ENCODE measurements at regions not wholly inside any gene's neighbourhood (a gene's known extent, or its start where the extent isn't known, plus 50 kb on each side); places are given as distances from the start of the nearest gene placed in this dataset.
A peak's percentile ranks its signal among the peaks of the same experiment; 100 is the strongest.

GRCh38 chr9:96022445-96023051 is 147.1 kb downstream of the ERCC6L2 start:
- TF ChIP-seq, protein P1, sequence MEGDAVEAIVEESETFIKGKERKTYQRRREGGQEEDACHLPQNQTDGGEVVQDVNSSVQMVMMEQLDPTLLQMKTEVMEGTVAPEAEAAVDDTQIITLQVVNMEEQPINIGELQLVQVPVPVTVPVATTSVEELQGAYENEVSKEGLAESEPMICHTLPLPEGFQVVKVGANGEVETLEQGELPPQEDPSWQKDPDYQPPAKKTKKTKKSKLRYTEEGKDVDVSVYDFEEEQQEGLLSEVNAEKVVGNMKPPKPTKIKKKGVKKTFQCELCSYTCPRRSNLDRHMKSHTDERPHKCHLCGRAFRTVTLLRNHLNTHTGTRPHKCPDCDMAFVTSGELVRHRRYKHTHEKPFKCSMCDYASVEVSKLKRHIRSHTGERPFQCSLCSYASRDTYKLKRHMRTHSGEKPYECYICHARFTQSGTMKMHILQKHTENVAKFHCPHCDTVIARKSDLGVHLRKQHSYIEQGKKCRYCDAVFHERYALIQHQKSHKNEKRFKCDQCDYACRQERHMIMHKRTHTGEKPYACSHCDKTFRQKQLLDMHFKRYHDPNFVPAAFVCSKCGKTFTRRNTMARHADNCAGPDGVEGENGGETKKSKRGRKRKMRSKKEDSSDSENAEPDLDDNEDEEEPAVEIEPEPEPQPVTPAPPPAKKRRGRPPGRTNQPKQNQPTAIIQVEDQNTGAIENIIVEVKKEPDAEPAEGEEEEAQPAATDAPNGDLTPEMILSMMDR (conservative IDR thresholded peaks at IDR 0.05) = no peak
- H3K27ac ChIP-seq = no peak overlapping the region

DNA sequence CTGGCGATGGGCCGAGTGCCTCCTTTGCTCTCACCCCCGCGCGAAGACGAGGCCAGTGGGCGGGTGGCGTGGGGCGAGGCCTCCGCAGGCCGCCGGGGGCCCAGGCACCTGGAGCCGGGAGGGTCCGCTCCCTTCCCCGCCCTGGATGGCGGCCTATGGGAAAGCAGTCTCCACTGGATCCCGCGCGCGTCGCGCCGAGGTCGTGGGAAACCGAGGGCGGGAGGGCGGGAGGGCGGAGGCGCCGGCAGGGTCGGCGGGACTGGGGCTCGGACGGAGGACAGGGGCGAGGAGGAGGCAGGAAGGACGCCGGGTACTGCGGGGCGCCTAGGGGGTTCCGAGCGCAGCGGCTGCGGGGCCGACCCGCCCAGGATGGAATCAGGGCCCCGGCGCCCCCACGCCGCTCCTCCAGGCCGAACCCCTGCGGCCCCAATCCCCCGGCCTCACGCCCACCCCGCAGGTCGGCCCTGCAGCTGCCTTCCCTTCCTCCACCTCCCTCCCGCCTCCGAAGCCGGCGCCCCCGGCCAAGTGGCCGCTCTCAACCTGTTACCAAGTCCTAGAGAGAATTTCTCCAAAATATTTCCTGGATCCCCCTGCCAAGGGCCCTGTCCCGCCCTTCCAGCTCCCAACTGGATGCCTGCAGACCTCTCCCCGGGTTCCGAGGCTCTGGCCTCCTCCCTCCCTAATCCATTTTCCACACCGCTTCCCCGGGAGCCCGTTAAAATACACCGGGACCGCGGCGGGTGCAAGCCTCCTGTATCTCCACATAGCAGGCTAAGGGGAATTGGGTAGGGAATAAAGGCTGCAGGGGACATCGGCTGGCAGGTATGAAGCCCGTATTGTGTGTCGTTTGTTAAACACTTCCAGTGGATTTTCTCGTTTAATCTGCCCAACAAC is 146.3 kb downstream of the ERCC6L2 start:
- peak overlapping the region; percentile 61; the same call in 1 of the 2 replicates for H3K27ac ChIP-seq
- TF ChIP-seq, protein P1 (conservative IDR thresholded peaks at IDR 0.05) = no peak

DNA sequence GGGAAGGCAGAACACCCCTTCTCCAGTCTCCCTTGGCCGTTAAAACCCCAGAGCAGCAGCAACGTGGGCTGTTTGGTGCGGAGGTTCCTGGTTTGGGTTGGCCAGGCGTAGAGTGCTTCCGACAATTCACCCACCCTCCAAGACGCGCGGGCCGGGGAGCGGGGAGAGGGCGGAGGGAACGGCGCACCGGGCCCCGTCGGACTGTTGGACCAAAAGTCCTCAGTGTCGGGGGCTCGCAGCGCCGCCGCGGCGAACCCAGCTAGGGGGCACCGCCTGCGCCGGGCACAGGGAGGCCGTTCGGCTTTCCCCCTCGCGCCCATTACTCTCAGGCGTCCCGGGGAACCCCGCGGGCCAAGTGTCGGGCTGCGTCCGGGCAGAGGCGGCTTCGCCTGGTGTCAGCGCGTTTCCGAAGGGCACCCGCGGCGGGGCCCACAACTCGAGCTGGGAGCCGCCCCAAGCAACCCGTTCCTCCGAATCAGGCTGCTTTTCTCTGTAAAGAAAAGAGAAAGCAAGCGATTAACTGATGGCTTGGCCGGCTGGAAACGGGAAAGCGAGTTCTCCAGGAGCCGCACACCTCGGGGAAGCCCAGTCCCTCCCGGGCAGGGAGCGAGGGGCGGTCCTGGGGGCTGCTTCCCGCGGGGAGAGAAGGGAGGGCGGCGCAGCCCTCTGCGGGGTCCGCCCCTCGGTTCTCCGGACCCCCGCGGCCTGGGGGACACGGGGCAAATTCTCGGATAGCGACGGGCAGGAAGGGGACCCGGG is 145.5 kb downstream of the ERCC6L2 start:
- H3K27ac ChIP-seq = peak overlapping the region; percentile 61; the same call in 1 of the 2 replicates
- TF ChIP-seq, protein P1 (conservative IDR thresholded peaks at IDR 0.05) = no peak

DNA sequence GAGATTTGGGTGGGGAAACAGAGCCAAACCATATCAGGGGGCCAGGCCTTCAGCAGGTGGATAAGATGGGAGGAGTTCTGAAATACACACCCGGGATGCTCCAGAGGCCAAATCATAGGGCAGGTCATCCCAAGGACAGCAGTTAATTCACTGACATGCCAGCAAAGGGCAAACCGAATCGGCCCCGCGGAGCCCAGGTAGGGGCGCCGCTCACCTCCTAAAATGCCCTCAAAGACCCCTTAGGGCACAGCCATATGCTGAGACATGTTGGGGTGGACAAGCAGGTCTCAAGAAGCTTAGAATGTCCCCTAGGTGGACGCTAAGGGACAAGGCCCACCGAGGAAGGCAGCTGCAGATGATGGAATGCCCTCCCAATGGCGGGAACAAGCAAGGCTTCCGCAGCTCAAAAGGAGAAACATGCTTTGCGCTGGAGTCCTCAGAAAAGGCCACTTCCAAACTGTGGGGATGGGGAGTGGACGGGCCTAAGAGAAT is 144.9 kb downstream of the ERCC6L2 start:
- TF ChIP-seq, protein P1 (conservative IDR thresholded peaks at IDR 0.05) = no peak
- peak overlapping the region; percentile 61; the same call in 1 of the 2 replicates for H3K27ac ChIP-seq
